SK-N-SH (cell line): ENCODE measurements at regions not wholly inside any gene's neighbourhood (a gene's known extent, or its start where the extent isn't known, plus 50 kb on each side); places are given as distances from the start of the nearest gene placed in this dataset.

Source experiments
- CTCF ChIA-PET: fragments of 300-600, 350-600 bp; formaldehyde crosslinking; extraction: SDS; loops from one replicate; lab custom pipeline; 2021; lab: Yijun Ruan, JAX
- POLR2A ChIA-PET: fragments of 350-600 bp; sonication (Branson Sonifier 250); formaldehyde crosslinking; extraction: SDS; loops from one replicate; lab custom pipeline; 2020; ENCODE audit warnings: antibody characterized with exemption, inconsistent platforms; lab: Yijun Ruan, JAX
- DNase-seq: peaks from one replicate; pipeline ENCODE4 v3.0.0; 2012
- H2AFZ ChIP-seq: fragments of 200-600 bp; sonication (generic); 2 replicates; pipeline ENCODE4 v1.8.1; 2016; ENCODE audit warnings: antibody characterized with exemption, mild to moderate bottlenecking, low read depth
- H3F3A ChIP-seq: fragments of 200-600 bp; sonication (generic); replicated peaks from 2 replicates; pipeline ENCODE3; 2016; ENCODE audit warnings: antibody characterized with exemption, mild to moderate bottlenecking; ENCODE audit not compliant: insufficient read depth
- H3K27ac ChIP-seq, 2 experiments: fragments of 200-500 bp in 1 of 2; fragments of 200-600 bp in 1 of 2; sonication (Bioruptor generic) in 1 of 2; sonication (generic), shearing (Covaris generic) in 1 of 2; 2 replicates each; pipeline versions ENCODE4 v1.5.1 to v1.6.1; 2014 to 2016; ENCODE audit warnings: low read depth in 2 of 2, inconsistent platforms in 1 of 2, low read length in 1 of 2, mild to moderate bottlenecking in 1 of 2, mixed read lengths in 1 of 2
- H3K27me3 ChIP-seq: fragments of 200-600 bp; sonication (generic), shearing (Covaris generic); 2 replicates; pipeline ENCODE4 v1.6.1; 2016; ENCODE audit warnings: mixed run types; ENCODE audit not compliant: insufficient read depth
- H3K36me3 ChIP-seq, 2 experiments: fragments of 200-500 bp in 1 of 2; fragments of 200-600 bp in 1 of 2; sonication (Bioruptor generic) in 1 of 2; sonication (generic) in 1 of 2; replicated peaks in 1 of 2; 2 replicates each; pipeline versions ENCODE3 to v1.5.1; 2014 to 2016; ENCODE audit warnings: low read length in 1 of 2, mild to moderate bottlenecking in 1 of 2; ENCODE audit not compliant: insufficient read depth in 2 of 2, control insufficient read depth in 1 of 2
- H3K4me1 ChIP-seq, 2 experiments: fragments of 200-500 bp in 1 of 2; fragments of 200-600 bp in 1 of 2; sonication (Bioruptor generic) in 1 of 2; sonication (generic), shearing (Covaris generic) in 1 of 2; 2 replicates each; pipeline versions ENCODE4 v1.5.1 to v1.6.1; 2014 to 2016; ENCODE audit warnings: low read depth in 1 of 2, low read length in 1 of 2, mixed run types in 1 of 2; ENCODE audit not compliant: insufficient read depth in 2 of 2, control insufficient read depth in 1 of 2
- H3K4me2 ChIP-seq: fragments of 200-600 bp; sonication (generic), shearing (Covaris generic); 2 replicates; pipeline ENCODE4 v1.6.1; 2017; ENCODE audit warnings: mixed run types
- H3K4me3 ChIP-seq, 2 experiments: fragments of 200-500 bp in 1 of 2; fragments of 200-600 bp in 1 of 2; sonication (Bioruptor generic) in 1 of 2; sonication (generic), shearing (Covaris generic) in 1 of 2; 2 replicates each; pipeline versions ENCODE4 v1.5.1 to v1.8.1; 2014 to 2016; ENCODE audit warnings: low read depth in 2 of 2, inconsistent platforms in 1 of 2, low read length in 1 of 2, mild to moderate bottlenecking in 1 of 2, mixed read lengths in 1 of 2, moderate library complexity in 1 of 2
- H3K79me2 ChIP-seq: fragments of 200-600 bp; sonication (generic); 2 replicates; pipeline ENCODE4 v1.8.1; 2017; ENCODE audit warnings: mild to moderate bottlenecking; ENCODE audit not compliant: insufficient read depth
- H3K9ac ChIP-seq: fragments of 200-600 bp; sonication (generic); 2 replicates; pipeline ENCODE4 v1.6.1; 2017; ENCODE audit warnings: mixed run types
- H3K9me2 ChIP-seq: fragments of 200-600 bp; sonication (generic); 2 replicates; pipeline ENCODE4 v1.6.1; 2017; ENCODE audit warnings: mixed run types
- H3K9me3 ChIP-seq: fragments of 200-600 bp; sonication (generic); 2 replicates; pipeline ENCODE4 v1.6.1; 2017; ENCODE audit warnings: mixed run types, mild to moderate bottlenecking, moderate library complexity
- H4K20me1 ChIP-seq: fragments of 200-600 bp; sonication (generic); 2 replicates; pipeline ENCODE4 v1.6.1; 2017; ENCODE audit warnings: mild to moderate bottlenecking, mixed run types; ENCODE audit not compliant: insufficient read depth
- JUND ChIP-seq: IDR thresholded peaks from 2 replicates; pipeline ENCODE4 v1.4.0; 2012
- NRF1 ChIP-seq: IDR thresholded peaks from 2 replicates; pipeline ENCODE4 v1.6.1; 2012; ENCODE audit warnings: low read depth, mild to moderate bottlenecking, low read length
- RFX5 ChIP-seq: IDR thresholded peaks from 2 replicates; pipeline ENCODE4 v1.6.1; 2012; ENCODE audit warnings: mild to moderate bottlenecking, improper control_type of control experiment, low read length
- SMC3 ChIP-seq: IDR thresholded peaks from 2 replicates; pipeline ENCODE4 v1.6.1; 2012; ENCODE audit warnings: low read depth, low read length, improper control_type of control experiment
- TEAD4 ChIP-seq: IDR thresholded peaks from 2 replicates; pipeline ENCODE4 v1.4.0; 2012; ENCODE audit warnings: mild to moderate bottlenecking, borderline replicate concordance; ENCODE audit not compliant: insufficient read depth
- WGBS: methylation state at CpG from one replicate; pipeline ENCODE4 v1.1.6; 2017; ENCODE audit warnings: low lambda C conversion rate; 5-methylcytosine and 5-hydroxymethylcytosine counted together
- TF ChIP-seq, protein P1 (sequence below): IDR thresholded peaks from 2 replicates; pipeline ENCODE4 v1.4.0; 2012; ENCODE audit warnings: low read depth, borderline replicate concordance
- TF ChIP-seq, protein P2 (sequence below): fragments of 150-350 bp; IDR thresholded peaks from 2 replicates; pipeline ENCODE4 v1.6.1; 2017; ENCODE audit warnings: antibody characterized with exemption, low read length, low read depth, borderline replicate concordance

DNA sequence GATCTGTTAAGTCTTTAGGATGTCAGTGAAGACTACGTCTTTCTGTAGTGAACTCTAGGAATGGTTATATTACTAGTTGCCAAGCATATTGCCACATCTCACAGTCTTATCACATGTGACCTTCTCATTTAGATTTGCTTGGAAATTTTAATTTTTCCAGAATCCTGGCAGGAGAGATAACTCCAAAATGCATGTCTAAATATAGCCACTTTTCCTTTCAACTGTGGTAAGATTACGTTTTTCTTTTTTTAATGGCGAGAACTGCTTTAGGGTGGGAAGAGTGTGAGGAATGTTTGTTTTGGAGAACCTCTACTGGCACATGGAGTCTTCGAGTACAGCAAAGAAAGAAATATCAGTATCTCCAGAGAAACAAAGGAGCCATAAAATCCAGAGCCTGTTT is 91.7 kb upstream of the ADAMTSL1 start:
- Histone ChIP-seq H3F3A (peaks cover 3% of the 10 kb centered on the region), H3K9ac (no peak overlapping the region), H3K36me3 (no peaks in the 10 kb centered on the region), H4K20me1 (no peaks in the 10 kb centered on the region), H2AFZ (no peak overlapping the region), H3K4me3 (no peak overlapping the region), H3K9me2 (no peaks in the 10 kb centered on the region), H3K79me2 (no peaks in the 10 kb centered on the region), H3K4me2 (no peak overlapping the region), H3K9me3 (no peaks in the 10 kb centered on the region), H3K27ac (no peak overlapping the region), H3K4me1 (0 out of 4 replicates have a peak, but pooled peaks cover 0 to 7% of the 10 kb centered on the region in 2 experiments), H3K27me3 (no peaks in the 10 kb centered on the region)
- POLR2A ChIA-PET: no interaction called here
- no peak for DNase-seq
- 85% methylated on average over 4 of the region's 4 CpGs for WGBS
- TF ChIP-seq JUND (no peak), NRF1 (no peak), SMC3 (no peak), RFX5 (no peak)
- TF ChIP-seq, protein P1, sequence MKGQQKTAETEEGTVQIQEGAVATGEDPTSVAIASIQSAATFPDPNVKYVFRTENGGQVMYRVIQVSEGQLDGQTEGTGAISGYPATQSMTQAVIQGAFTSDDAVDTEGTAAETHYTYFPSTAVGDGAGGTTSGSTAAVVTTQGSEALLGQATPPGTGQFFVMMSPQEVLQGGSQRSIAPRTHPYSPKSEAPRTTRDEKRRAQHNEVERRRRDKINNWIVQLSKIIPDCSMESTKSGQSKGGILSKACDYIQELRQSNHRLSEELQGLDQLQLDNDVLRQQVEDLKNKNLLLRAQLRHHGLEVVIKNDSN: no peak
- CTCF ChIA-PET: no interaction called here

DNA sequence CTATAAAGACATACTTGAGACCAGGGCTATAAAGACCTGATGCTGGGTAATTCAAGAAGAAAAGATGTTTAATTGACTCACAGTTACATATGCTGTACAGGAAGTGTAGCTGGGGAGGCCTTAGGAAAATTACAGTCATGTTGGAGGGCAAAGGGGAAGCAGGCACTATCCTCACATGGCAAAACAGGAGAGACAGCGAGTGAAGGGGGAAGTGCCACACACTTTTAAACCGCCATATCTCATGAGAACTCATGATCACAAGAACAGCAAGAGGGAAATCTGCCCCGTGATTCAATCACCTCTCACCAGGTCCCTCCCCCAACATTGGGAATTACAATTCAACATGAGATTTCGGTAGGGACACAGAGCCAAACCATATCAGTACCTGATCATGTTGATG is 89.9 kb upstream of the ADAMTSL1 start:
- H3K4me1 ChIP-seq: 0 out of 4 replicates have a peak, but pooled peaks cover 0 to 4% of the 10 kb centered on the region in 2 experiments
- no peak overlapping the region for H3K27ac ChIP-seq
- H3K9me3 ChIP-seq: no peaks in the 10 kb centered on the region
- no peaks in the 10 kb centered on the region for H3K27me3 ChIP-seq
- no peak for DNase-seq
- H3K4me3 ChIP-seq: no peak overlapping the region
- H3K4me2 ChIP-seq: no peak overlapping the region
- no peaks in the 10 kb centered on the region for H3K36me3 ChIP-seq
- H3K79me2 ChIP-seq: no peaks in the 10 kb centered on the region
- H2AFZ ChIP-seq: no peak overlapping the region
- H4K20me1 ChIP-seq: no peaks in the 10 kb centered on the region
- 69% methylated on average over 4 of the region's 4 CpGs for WGBS
- no peak overlapping the region for H3K9ac ChIP-seq
- ChIA-PET CTCF (interaction anchor here (0.6 kb wide), 1 partner anchor 631 kb away, joined by 3 read pairs; no protein-coding TSS in a partner anchor), POLR2A (no interaction called here)
- H3F3A ChIP-seq: no peaks in the 10 kb centered on the region
- TF ChIP-seq TEAD4: no peak
- TF ChIP-seq, protein P1: no peak
- no peak for TF ChIP-seq NRF1
- TF ChIP-seq, protein P2, sequence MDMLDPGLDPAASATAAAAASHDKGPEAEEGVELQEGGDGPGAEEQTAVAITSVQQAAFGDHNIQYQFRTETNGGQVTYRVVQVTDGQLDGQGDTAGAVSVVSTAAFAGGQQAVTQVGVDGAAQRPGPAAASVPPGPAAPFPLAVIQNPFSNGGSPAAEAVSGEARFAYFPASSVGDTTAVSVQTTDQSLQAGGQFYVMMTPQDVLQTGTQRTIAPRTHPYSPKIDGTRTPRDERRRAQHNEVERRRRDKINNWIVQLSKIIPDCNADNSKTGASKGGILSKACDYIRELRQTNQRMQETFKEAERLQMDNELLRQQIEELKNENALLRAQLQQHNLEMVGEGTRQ: no peak
- H3K9me2 ChIP-seq: no peaks in the 10 kb centered on the region
